ENCODE measurements at regions not wholly inside any gene's neighbourhood (a gene's known extent, or its start where the extent isn't known, plus 50 kb on each side); places are given as distances from the start of the nearest gene placed in this dataset.

- Histone ChIP-seq H3K4me2 (ENCODE audit: low read length) (no peak overlapping the region), H3K27ac (ENCODE audit: low read length) (no peak overlapping the region), H3K79me2 (ENCODE audit: low read length) (no peaks in the 10 kb centered on the region), H3K4me3 (ENCODE audit: low read length) (no peak overlapping the region), H3K9me2 (replicated peaks; ENCODE audit: low read length) (no peaks in the 10 kb centered on the region), H3K9me3 (ENCODE audit: low read length) (no peaks in the 10 kb centered on the region), H3K36me3 (ENCODE audit: low read depth, low read length) (no peaks in the 10 kb centered on the region), H3K27me3 (ENCODE audit: low read length) (peaks cover 94% of the 10 kb centered on the region), H2AFZ (ENCODE audit: low read length) (no peak overlapping the region), H3F3A (ENCODE audit: low read length, unreplicated experiment) (no peaks in the 10 kb centered on the region), H4K20me1 (ENCODE audit: low read length) (no peaks in the 10 kb centered on the region), H3K9ac (ENCODE audit: low read length) (no peak overlapping the region), H3K4me1 (ENCODE audit: insufficient read depth, low read length) (no peaks in the 10 kb centered on the region)
- POLR2A ChIA-PET (ENCODE audit: unreplicated experiment): no interaction called here
- ATAC-seq (no peak), DNase-seq (no peak)
- no TSS peak for BruUV-seq (replicated peaks)
- intact Hi-C loops (cut with micrococcal nuclease): no loop called here
- TF ChIP-seq EZH2phosphoT487 (IDR thresholded peaks at IDR 0.05; ENCODE audit: borderline replicate concordance, low read length) (no peak), CTCF (conservative IDR thresholded peaks at IDR 0.05; ENCODE audit: low read depth, low read length) (no peak), EZH2 (IDR thresholded peaks at IDR 0.05; ENCODE audit: low read length, unreplicated experiment) (no peak)
- CTCF ChIA-PET: no interaction called here
These were observed 205.2 kb downstream of the BRD1 start for GRCh38 chr22:49622241-49623105.

GRCh38 chr22:49621601-49622210 is 206.0 kb downstream of the BRD1 start:
- ChIA-PET POLR2A (ENCODE audit: unreplicated experiment) (no interaction called here), CTCF (no interaction called here)
- H3F3A ChIP-seq (ENCODE audit: low read length, unreplicated experiment): no peaks in the 10 kb centered on the region
- DNase-seq (no peak), ATAC-seq (no peak)
- no peaks in the 10 kb centered on the region for H3K36me3 ChIP-seq (ENCODE audit: low read depth, low read length)
- peaks cover 96% of the 10 kb centered on the region for H3K27me3 ChIP-seq (ENCODE audit: low read length)
- no peaks in the 10 kb centered on the region for H3K4me1 ChIP-seq (ENCODE audit: insufficient read depth, low read length)
- BruUV-seq (replicated peaks): no TSS peak
- intact Hi-C loops (cut with micrococcal nuclease): no loop called here
- H2AFZ ChIP-seq (ENCODE audit: low read length): no peak overlapping the region
- TF ChIP-seq CTCF (conservative IDR thresholded peaks at IDR 0.05; ENCODE audit: low read depth, low read length): no peak
- no peak for TF ChIP-seq EZH2phosphoT487 (IDR thresholded peaks at IDR 0.05; ENCODE audit: borderline replicate concordance, low read length)
- no peak for TF ChIP-seq EZH2 (IDR thresholded peaks at IDR 0.05; ENCODE audit: low read length, unreplicated experiment)
- H3K4me3 ChIP-seq (ENCODE audit: low read length): no peak overlapping the region
- no peaks in the 10 kb centered on the region for H3K9me3 ChIP-seq (ENCODE audit: low read length)
- H3K4me2 ChIP-seq (ENCODE audit: low read length): no peak overlapping the region
- no peaks in the 10 kb centered on the region for H3K79me2 ChIP-seq (ENCODE audit: low read length)
- H4K20me1 ChIP-seq (ENCODE audit: low read length): no peaks in the 10 kb centered on the region
- H3K9me2 ChIP-seq (replicated peaks; ENCODE audit: low read length): no peaks in the 10 kb centered on the region
- no peak overlapping the region for H3K27ac ChIP-seq (ENCODE audit: low read length)
- H3K9ac ChIP-seq (ENCODE audit: low read length): no peak overlapping the region

- Histone ChIP-seq H3K36me3 (ENCODE audit: low read depth, low read length) (no peaks in the 10 kb centered on the region), H3F3A (ENCODE audit: low read length, unreplicated experiment) (no peaks in the 10 kb centered on the region), H3K9me2 (replicated peaks; ENCODE audit: low read length) (no peaks in the 10 kb centered on the region), H2AFZ (ENCODE audit: low read length) (no peak overlapping the region), H4K20me1 (ENCODE audit: low read length) (no peaks in the 10 kb centered on the region), H3K4me3 (ENCODE audit: low read length) (no peak overlapping the region), H3K4me1 (ENCODE audit: insufficient read depth, low read length) (no peaks in the 10 kb centered on the region), H3K27ac (ENCODE audit: low read length) (no peak overlapping the region), H3K9me3 (ENCODE audit: low read length) (no peaks in the 10 kb centered on the region), H3K27me3 (ENCODE audit: low read length) (peaks cover 95% of the 10 kb centered on the region), H3K79me2 (ENCODE audit: low read length) (no peaks in the 10 kb centered on the region), H3K9ac (ENCODE audit: low read length) (no peak overlapping the region), H3K4me2 (ENCODE audit: low read length) (no peak overlapping the region)
- BruUV-seq (replicated peaks): no TSS peak
- CTCF ChIA-PET: no interaction called here
- TF ChIP-seq EZH2phosphoT487 (IDR thresholded peaks at IDR 0.05; ENCODE audit: borderline replicate concordance, low read length) (no peak), EZH2 (IDR thresholded peaks at IDR 0.05; ENCODE audit: low read length, unreplicated experiment) (no peak), CTCF (conservative IDR thresholded peaks at IDR 0.05; ENCODE audit: low read depth, low read length) (no peak)
- POLR2A ChIA-PET (ENCODE audit: unreplicated experiment): no interaction called here
- intact Hi-C loops (cut with micrococcal nuclease): no loop called here
- ATAC-seq: no peak
- DNase-seq: no peak
These were observed 207.0 kb downstream of the BRD1 start for GRCh38 chr22:49620666-49621065.

All from PC-3 (cell line).